LNCaP clone FGC (cell line): ENCODE measurements at regions not wholly inside any gene's neighbourhood (a gene's known extent, or its start where the extent isn't known, plus 50 kb on each side); places are given as distances from the start of the nearest gene placed in this dataset.

ENCODE experiments used
- DNase-seq: peaks from one replicate; pipeline ENCODE4 v3.0.0-alpha.2; 2011; ENCODE audit warnings: low read depth
- H3K4me3 ChIP-seq: 2 replicates; pipeline ENCODE4 v1.5.1; 2011; ENCODE audit warnings: mild to moderate bottlenecking, low read depth, low read length, control low read depth
- TF ChIP-seq, protein P1 (sequence below): IDR thresholded peaks from 2 replicates; pipeline ENCODE4 v1.5.1; 2012; ENCODE audit warnings: mild to moderate bottlenecking; ENCODE audit not compliant: control insufficient read depth, insufficient read depth; ENCODE audit errors: extremely low read depth

DNA sequence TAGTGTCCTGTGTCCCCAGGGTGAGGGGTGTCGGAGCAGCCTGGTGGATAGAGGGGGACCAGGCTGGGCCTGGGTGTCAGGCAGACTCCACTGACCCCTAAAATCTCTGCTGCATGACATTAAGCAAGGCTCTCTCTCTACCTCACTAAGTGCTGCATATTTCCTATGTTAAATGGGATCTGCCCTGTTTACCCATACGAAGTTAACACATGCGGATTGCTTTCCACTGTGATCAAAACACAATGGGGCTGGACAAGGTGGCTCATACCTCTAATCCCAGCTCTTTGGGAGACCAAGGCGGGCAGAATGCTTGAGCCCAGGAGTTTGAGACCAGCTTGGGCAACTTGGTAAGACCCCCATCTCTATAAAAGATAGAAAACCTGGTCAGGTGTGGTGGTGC lies 426.2 kb downstream of the MIAT start:
- TF ChIP-seq, protein P1, sequence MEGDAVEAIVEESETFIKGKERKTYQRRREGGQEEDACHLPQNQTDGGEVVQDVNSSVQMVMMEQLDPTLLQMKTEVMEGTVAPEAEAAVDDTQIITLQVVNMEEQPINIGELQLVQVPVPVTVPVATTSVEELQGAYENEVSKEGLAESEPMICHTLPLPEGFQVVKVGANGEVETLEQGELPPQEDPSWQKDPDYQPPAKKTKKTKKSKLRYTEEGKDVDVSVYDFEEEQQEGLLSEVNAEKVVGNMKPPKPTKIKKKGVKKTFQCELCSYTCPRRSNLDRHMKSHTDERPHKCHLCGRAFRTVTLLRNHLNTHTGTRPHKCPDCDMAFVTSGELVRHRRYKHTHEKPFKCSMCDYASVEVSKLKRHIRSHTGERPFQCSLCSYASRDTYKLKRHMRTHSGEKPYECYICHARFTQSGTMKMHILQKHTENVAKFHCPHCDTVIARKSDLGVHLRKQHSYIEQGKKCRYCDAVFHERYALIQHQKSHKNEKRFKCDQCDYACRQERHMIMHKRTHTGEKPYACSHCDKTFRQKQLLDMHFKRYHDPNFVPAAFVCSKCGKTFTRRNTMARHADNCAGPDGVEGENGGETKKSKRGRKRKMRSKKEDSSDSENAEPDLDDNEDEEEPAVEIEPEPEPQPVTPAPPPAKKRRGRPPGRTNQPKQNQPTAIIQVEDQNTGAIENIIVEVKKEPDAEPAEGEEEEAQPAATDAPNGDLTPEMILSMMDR, result no peak
- DNase-seq, result no peak
- no peak overlapping the region for H3K4me3 ChIP-seq

DNA sequence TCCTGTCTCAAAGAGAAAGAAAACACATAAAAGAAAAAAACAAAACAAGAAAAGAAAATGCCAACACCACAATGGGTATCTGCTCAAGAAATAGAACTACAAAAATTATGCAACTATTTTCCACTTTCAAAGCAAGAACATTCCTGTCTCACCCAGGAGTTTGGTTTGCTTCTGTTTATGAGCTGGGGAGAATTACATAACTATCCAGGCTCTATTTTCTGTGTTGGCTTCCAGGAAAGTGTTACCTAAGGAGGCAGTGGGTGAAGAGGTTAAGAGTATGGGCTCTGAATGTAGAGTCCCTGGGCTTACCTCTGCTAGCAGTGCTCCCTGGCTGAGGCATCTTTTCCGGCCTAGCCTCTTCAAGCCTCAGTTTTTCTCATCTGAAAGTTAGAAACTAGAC lies 426.7 kb downstream of the MIAT start:
- TF ChIP-seq, protein P1, result no peak
- H3K4me3 ChIP-seq, result no peak overlapping the region
- no peak for DNase-seq

DNA sequence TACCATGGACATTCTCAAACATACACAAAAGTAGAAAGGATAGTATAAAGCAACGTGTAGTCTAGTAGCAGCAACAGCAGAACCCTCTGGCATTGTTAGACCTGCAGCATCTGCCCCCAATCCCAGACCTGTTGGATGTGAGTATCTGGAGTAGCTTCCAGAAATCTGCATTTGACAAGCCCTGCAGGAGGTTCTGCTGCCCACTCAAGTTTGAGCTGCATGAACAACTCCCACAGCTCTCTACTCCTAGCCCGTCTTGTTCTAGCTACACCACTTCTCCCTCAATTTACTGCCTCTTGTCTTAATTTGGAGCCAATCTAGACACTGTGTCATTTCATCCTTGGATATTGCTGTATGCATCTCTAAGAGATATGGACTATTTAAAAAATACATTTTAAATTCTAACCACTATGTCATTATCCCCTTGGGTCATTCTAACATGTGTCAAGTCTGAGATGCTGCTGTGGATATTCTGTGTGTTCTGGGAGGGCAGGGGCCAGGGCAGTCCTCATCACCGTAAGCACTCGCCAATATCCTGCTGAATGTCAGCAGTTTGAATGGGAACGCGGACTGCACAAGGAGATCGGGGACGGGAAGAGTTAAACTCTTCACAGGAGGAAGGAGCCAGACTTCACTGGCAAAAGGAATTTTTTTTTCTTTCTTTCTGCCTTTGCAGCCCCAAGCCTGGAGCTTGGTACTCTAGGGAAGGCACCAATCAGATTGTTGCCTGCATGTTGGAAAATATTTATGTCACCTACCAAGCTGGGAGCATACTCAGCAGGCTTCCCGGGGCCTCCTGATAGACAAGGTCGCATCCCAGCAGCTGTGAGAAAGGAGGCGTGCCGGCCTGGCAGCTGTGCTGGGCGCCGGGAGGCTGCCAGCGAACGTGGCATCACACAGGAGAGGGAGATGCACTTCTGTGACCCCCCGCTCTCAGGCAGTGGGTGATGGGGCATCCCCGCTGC lies 429.0 kb downstream of the MIAT start:
- no peak overlapping the region for H3K4me3 ChIP-seq
- TF ChIP-seq, protein P1, result no peak
- DNase-seq, result no peak

DNA sequence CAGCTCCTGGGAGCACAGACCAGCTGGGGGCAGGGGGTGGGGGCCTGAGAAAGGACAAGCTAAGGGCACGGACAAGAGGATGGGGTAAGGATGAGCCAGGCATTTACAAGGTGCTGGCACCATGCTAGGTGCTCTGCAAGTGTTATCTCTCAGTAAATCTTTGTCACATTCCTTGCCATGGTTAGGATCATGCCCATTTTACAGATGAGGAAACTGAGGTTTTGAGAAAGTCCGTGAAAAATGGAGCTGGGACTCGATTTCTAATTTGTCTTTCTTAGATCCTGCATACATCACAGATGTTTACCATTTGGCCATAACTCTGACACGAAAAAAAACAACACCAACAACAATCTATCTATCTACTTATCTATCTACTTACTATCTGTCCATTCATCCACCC lies 429.7 kb downstream of the MIAT start:
- TF ChIP-seq, protein P1, result no peak
- no peak overlapping the region for H3K4me3 ChIP-seq
- no peak for DNase-seq

DNA sequence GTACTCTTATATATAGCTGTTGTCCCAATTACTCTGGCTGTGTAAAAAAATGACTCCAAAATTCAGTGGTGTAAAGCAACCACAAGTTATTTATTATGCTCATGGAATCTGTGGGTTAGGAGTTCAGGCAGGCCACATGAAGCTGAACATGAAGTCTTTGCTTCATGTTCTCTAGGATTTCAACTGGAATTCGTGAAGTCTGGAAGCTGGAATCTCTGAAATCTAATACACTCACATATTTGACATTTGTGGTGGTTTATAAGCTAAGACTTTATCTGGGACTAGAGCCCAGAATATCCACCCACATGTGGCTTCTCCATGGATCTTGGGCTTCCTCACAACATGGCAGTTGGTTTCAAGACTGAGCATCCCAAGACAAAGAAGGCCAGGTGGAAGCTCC lies 430.6 kb downstream of the MIAT start:
- no peak overlapping the region for H3K4me3 ChIP-seq
- no peak for DNase-seq
- TF ChIP-seq, protein P1, result no peak

DNA sequence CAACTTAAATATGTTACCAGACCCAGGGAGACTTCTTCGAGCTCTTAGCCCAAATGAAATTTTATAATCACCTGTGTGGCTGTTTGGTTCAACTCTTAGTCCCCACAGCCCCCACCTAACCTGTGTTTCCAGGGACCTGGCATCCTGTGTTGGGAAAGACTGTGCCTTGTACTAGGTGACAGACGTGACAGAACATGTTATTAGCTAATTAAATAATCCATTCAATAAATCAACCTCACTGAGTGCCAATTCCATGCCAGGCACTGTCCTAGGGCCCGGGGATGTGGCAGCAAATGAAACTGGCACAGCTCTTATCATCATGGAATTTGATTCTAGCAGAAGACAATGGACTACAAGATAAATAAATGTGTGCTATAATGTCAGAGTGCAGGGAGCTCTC lies 431.9 kb downstream of the MIAT start:
- no peak overlapping the region for H3K4me3 ChIP-seq
- TF ChIP-seq, protein P1, result no peak
- DNase-seq, result no peak

DNA sequence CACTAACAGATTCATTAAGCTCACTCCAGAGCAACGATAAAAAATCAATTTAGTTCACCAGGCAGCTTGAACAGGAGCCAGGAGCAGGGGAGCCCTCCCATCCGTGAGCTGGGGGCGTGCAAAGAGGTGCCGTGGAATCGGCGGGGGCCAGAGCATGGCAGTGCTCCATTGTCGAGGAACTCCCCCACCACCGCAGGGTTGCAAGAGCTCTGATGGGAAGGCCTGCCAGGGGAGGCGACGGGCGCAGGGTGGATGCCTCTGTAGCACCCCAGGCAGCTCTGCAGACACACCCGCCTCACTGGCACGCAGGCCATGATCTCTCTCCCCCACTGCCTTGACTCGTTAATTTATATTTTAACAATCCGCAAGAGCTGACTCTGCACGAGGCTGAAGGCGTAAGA lies 433.2 kb downstream of the MIAT start:
- no peak overlapping the region for H3K4me3 ChIP-seq
- DNase-seq, result no peak
- TF ChIP-seq, protein P1, result no peak
